ENCODE measurements at regions not wholly inside any gene's neighbourhood (a gene's known extent, or its start where the extent isn't known, plus 50 kb on each side); places are given as distances from the start of the nearest gene placed in this dataset.

DNA sequence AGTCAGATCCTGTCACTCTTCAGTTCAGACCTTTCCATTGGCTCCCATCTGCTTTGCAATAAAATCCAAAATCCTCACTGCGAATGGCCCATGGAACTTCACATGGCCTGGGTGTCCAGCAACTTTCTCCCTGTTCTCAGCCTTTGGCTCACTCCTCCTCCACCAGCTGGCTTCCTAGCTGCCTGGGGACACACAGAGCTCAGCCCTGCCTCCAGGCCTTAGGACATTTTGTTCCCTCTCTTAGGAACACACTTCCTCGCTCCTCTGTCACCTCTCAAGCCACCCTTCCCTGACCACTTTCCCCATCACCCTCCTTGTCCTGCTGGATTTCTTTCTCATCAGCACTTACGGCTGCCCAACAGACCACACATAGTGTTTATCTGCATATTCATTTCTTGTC is 419.6 kb downstream of the MED13L start:
- no peaks in the 10 kb centered on the region for H4K20me1 ChIP-seq (ENCODE audit: insufficient read depth)
- CTCF ChIA-PET, result interaction anchor here (1.0 to 1.5 kb wide), 2 partner anchors 12 to 14 kb away, joined by 4 read pairs; no protein-coding TSS in a partner anchor
- H3K9me3 ChIP-seq, result no peaks in the 10 kb centered on the region
- POLR2A ChIA-PET, result no interaction called here
- no peaks in the 10 kb centered on the region for H3F3A ChIP-seq (replicated peaks; ENCODE audit: insufficient read depth)
- 43% methylated on average over 3 of the region's 3 CpGs for WGBS (ENCODE audit: low lambda C conversion rate)
- H3K4me2 ChIP-seq, result no peak overlapping the region
- H2AFZ ChIP-seq (ENCODE audit: low read depth), result no peak overlapping the region
- TF ChIP-seq, protein P1, sequence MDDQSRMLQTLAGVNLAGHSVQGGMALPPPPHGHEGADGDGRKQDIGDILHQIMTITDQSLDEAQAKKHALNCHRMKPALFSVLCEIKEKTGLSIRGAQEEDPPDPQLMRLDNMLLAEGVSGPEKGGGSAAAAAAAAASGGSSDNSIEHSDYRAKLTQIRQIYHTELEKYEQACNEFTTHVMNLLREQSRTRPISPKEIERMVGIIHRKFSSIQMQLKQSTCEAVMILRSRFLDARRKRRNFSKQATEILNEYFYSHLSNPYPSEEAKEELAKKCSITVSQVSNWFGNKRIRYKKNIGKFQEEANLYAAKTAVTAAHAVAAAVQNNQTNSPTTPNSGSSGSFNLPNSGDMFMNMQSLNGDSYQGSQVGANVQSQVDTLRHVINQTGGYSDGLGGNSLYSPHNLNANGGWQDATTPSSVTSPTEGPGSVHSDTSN (IDR thresholded peaks at IDR 0.05), result no peak
- TF ChIP-seq EP300 (IDR thresholded peaks at IDR 0.05; ENCODE audit: borderline replicate concordance in 1 of 2, low read depth in 1 of 2, low read length in 1 of 2) (no peak), MEF2A (IDR thresholded peaks at IDR 0.05; ENCODE audit: borderline replicate concordance, low read depth) (no peak), ELF1 (IDR thresholded peaks at IDR 0.05) (no peak), FOXJ3 (CRISPR knock-in tag; IDR thresholded peaks at IDR 0.05) (no peak), GABPA (IDR thresholded peaks at IDR 0.05; ENCODE audit: low read depth) (no peak), SMC3 (IDR thresholded peaks at IDR 0.05; ENCODE audit: low read depth, low read length) (no peak), JUND (IDR thresholded peaks at IDR 0.05) (no peak), NFIC (IDR thresholded peaks at IDR 0.05; ENCODE audit: borderline replicate concordance) (no peak), SIN3A (IDR thresholded peaks at IDR 0.05; ENCODE audit: borderline replicate concordance, low read depth, low read length) (no peak), FOXM1 (IDR thresholded peaks at IDR 0.05; ENCODE audit: low read depth) (no peak), EZH2phosphoT487 (IDR thresholded peaks at IDR 0.05; ENCODE audit: borderline replicate concordance, low read depth) (no peak), TCF12 (IDR thresholded peaks at IDR 0.05) (no peak)
- TF ChIP-seq, protein P2, sequence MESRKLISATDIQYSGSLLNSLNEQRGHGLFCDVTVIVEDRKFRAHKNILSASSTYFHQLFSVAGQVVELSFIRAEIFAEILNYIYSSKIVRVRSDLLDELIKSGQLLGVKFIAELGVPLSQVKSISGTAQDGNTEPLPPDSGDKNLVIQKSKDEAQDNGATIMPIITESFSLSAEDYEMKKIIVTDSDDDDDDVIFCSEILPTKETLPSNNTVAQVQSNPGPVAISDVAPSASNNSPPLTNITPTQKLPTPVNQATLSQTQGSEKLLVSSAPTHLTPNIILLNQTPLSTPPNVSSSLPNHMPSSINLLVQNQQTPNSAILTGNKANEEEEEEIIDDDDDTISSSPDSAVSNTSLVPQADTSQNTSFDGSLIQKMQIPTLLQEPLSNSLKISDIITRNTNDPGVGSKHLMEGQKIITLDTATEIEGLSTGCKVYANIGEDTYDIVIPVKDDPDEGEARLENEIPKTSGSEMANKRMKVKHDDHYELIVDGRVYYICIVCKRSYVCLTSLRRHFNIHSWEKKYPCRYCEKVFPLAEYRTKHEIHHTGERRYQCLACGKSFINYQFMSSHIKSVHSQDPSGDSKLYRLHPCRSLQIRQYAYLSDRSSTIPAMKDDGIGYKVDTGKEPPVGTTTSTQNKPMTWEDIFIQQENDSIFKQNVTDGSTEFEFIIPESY (IDR thresholded peaks at IDR 0.05; ENCODE audit: borderline replicate concordance, low read depth), result no peak
- no peak for DNase-seq
- no peak overlapping the region for H3K4me3 ChIP-seq (ENCODE audit: low read depth in 2 of 2, low read length in 1 of 2)
- H3K9ac ChIP-seq, result no peak overlapping the region
- H3K27ac ChIP-seq (ENCODE audit: low read depth in 2 of 2, low read length in 1 of 2), result no peak overlapping the region
- H3K36me3 ChIP-seq (replicated peaks in 1 of 2; ENCODE audit: control insufficient read depth in 1 of 2, insufficient read depth in 2 of 2, low read length in 1 of 2), result no peaks in the 10 kb centered on the region
- H3K9me2 ChIP-seq, result no peaks in the 10 kb centered on the region
- no peaks in the 10 kb centered on the region for H3K79me2 ChIP-seq (ENCODE audit: insufficient read depth)
- no peaks in the 10 kb centered on the region for H3K27me3 ChIP-seq (ENCODE audit: insufficient read depth)
- H3K4me1 ChIP-seq (ENCODE audit: control insufficient read depth in 1 of 2, insufficient read depth in 2 of 2, low read depth in 1 of 2, low read length in 1 of 2), result no peaks in the 10 kb centered on the region; a peak in 1 of 4 replicates

DNA sequence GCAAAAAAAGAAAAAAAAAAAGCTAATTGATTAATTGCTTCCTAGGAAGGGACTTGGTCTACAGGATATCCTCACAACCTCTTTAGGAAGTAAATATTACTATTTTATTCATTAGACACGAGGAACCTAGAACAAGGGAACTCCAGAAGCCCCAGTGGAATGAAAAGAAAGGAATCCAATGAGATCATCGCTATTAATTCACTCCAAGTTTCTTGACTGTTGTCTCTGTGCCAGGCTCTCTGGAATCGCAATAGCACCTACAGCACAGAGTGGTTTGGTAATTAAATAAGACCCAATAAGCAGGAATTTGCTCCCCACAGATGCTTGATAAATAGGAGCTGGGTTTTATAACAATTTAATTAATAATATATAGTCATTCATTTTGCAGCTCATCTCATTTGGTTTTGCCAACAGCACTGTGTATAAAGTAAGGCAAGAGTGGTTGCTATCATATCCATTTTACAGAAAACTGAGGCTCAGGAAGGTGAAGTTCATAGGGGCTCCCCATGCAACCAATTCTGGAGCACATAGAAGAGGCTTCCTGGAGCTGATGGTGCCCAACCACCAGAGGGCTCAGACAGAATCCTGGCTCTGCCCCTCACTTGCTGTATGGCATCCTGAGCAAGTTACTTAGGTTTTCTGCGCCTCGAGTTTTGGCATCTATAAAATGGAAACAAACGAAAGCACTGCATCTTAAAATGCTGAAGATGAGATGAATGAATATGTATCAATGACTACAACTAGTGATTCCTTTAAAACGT is 420.2 kb downstream of the MED13L start:
- no peak overlapping the region for H3K4me2 ChIP-seq
- H3K9ac ChIP-seq, result no peak overlapping the region
- WGBS (ENCODE audit: low lambda C conversion rate), result 34% methylated on average over 7 of the region's 7 CpGs
- no peaks in the 10 kb centered on the region for H3K36me3 ChIP-seq (replicated peaks in 1 of 2; ENCODE audit: control insufficient read depth in 1 of 2, insufficient read depth in 2 of 2, low read length in 1 of 2)
- ChIA-PET POLR2A (no interaction called here), CTCF (interaction anchor here (0.7 to 1.5 kb wide), 4 partner anchors 8 to 1230 kb away, joined by 3 to 4 read pairs (median 4); no protein-coding TSS in a partner anchor)
- H2AFZ ChIP-seq (ENCODE audit: low read depth), result no peak overlapping the region
- no peaks in the 10 kb centered on the region for H3K9me3 ChIP-seq
- H3K27ac ChIP-seq (ENCODE audit: low read depth in 2 of 2, low read length in 1 of 2), result no peak overlapping the region
- no peaks in the 10 kb centered on the region; a peak in 1 of 4 replicates for H3K4me1 ChIP-seq (ENCODE audit: control insufficient read depth in 1 of 2, insufficient read depth in 2 of 2, low read depth in 1 of 2, low read length in 1 of 2)
- H3K79me2 ChIP-seq (ENCODE audit: insufficient read depth), result no peaks in the 10 kb centered on the region
- no peak overlapping the region for H3K4me3 ChIP-seq (ENCODE audit: low read depth in 2 of 2, low read length in 1 of 2)
- DNase-seq, result no peak
- H4K20me1 ChIP-seq (ENCODE audit: insufficient read depth), result no peaks in the 10 kb centered on the region
- no peak for TF ChIP-seq ELF1 (IDR thresholded peaks at IDR 0.05)
- TF ChIP-seq MXI1 (IDR thresholded peaks at IDR 0.05; ENCODE audit: low read depth, low read length), result no peak
- no peak for TF ChIP-seq RFX5 (IDR thresholded peaks at IDR 0.05; ENCODE audit: low read length)
- TF ChIP-seq RCOR1 (IDR thresholded peaks at IDR 0.05; ENCODE audit: low read length), result no peak
- no peak for TF ChIP-seq FOSL2 (IDR thresholded peaks at IDR 0.05; ENCODE audit: borderline replicate concordance, low read depth)
- TF ChIP-seq, protein P3, sequence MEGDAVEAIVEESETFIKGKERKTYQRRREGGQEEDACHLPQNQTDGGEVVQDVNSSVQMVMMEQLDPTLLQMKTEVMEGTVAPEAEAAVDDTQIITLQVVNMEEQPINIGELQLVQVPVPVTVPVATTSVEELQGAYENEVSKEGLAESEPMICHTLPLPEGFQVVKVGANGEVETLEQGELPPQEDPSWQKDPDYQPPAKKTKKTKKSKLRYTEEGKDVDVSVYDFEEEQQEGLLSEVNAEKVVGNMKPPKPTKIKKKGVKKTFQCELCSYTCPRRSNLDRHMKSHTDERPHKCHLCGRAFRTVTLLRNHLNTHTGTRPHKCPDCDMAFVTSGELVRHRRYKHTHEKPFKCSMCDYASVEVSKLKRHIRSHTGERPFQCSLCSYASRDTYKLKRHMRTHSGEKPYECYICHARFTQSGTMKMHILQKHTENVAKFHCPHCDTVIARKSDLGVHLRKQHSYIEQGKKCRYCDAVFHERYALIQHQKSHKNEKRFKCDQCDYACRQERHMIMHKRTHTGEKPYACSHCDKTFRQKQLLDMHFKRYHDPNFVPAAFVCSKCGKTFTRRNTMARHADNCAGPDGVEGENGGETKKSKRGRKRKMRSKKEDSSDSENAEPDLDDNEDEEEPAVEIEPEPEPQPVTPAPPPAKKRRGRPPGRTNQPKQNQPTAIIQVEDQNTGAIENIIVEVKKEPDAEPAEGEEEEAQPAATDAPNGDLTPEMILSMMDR (IDR thresholded peaks at IDR 0.05), result 0 out of 2 replicates have a peak, but pooled peaks have one; percentile 14
- H3F3A ChIP-seq (replicated peaks; ENCODE audit: insufficient read depth), result no peaks in the 10 kb centered on the region
- H3K27me3 ChIP-seq (ENCODE audit: insufficient read depth), result no peaks in the 10 kb centered on the region
- H3K9me2 ChIP-seq, result no peaks in the 10 kb centered on the region

Data from SK-N-SH (cell line).